ENCODE measurements at regions not wholly inside any gene's neighbourhood (a gene's known extent, or its start where the extent isn't known, plus 50 kb on each side); places are given as distances from the start of the nearest gene placed in this dataset.

GRCh38 chr6:140579918-140580317 lies 1205.5 kb upstream of the CITED2 start:
- in situ Hi-C loops (cut with MboI; ENCODE audit: low sequenced_read_pairs), result no loop called here

GRCh38 chr6:140576004-140576555 lies 1201.6 kb upstream of the CITED2 start:
- in situ Hi-C loops (cut with MboI; ENCODE audit: low sequenced_read_pairs), result no loop called here

- in situ Hi-C loops (cut with MboI; ENCODE audit: low sequenced_read_pairs), result no loop called here
Measured at GRCh38 chr6:140572867-140573266, 1198.4 kb upstream of the CITED2 start.

- in situ Hi-C loops (cut with MboI; ENCODE audit: low sequenced_read_pairs), result no loop called here
Measured at GRCh38 chr6:140572129-140572528, 1197.7 kb upstream of the CITED2 start.

GRCh38 chr6:140571145-140571544 lies 1196.7 kb upstream of the CITED2 start:
- in situ Hi-C loops (cut with MboI; ENCODE audit: low sequenced_read_pairs), result no loop called here

- in situ Hi-C loops (cut with MboI; ENCODE audit: low sequenced_read_pairs), result no loop called here
Measured at GRCh38 chr6:140567466-140567865, 1193.0 kb upstream of the CITED2 start.

GRCh38 chr6:140566781-140567277 lies 1192.4 kb upstream of the CITED2 start:
- in situ Hi-C loops (cut with MboI; ENCODE audit: low sequenced_read_pairs), result no loop called here

GRCh38 chr6:140563728-140564127 lies 1189.3 kb upstream of the CITED2 start:
- in situ Hi-C loops (cut with MboI; ENCODE audit: low sequenced_read_pairs), result no loop called here

- in situ Hi-C loops (cut with MboI; ENCODE audit: low sequenced_read_pairs), result no loop called here
Measured at GRCh38 chr6:140561701-140562100, 1187.3 kb upstream of the CITED2 start.

GRCh38 chr6:140560671-140561070 lies 1186.2 kb upstream of the CITED2 start:
- in situ Hi-C loops (cut with MboI; ENCODE audit: low sequenced_read_pairs), result no loop called here

GRCh38 chr6:140559458-140559857 lies 1185.0 kb upstream of the CITED2 start:
- in situ Hi-C loops (cut with MboI; ENCODE audit: low sequenced_read_pairs), result no loop called here

- in situ Hi-C loops (cut with MboI; ENCODE audit: low sequenced_read_pairs), result no loop called here
Measured at GRCh38 chr6:140554421-140554820, 1180.0 kb upstream of the CITED2 start.

- in situ Hi-C loops (cut with MboI; ENCODE audit: low sequenced_read_pairs), result no loop called here
Measured at GRCh38 chr6:140548366-140548765, 1173.9 kb upstream of the CITED2 start.

GRCh38 chr6:140546640-140547039 lies 1172.2 kb upstream of the CITED2 start:
- in situ Hi-C loops (cut with MboI; ENCODE audit: low sequenced_read_pairs), result no loop called here

- in situ Hi-C loops (cut with MboI; ENCODE audit: low sequenced_read_pairs), result no loop called here
Measured at GRCh38 chr6:140544431-140544830, 1170.0 kb upstream of the CITED2 start.

- in situ Hi-C loops (cut with MboI; ENCODE audit: low sequenced_read_pairs), result no loop called here
Measured at GRCh38 chr6:140542863-140543262, 1168.4 kb upstream of the CITED2 start.

GRCh38 chr6:140541288-140541687 lies 1166.8 kb upstream of the CITED2 start:
- in situ Hi-C loops (cut with MboI; ENCODE audit: low sequenced_read_pairs), result no loop called here

- in situ Hi-C loops (cut with MboI; ENCODE audit: low sequenced_read_pairs), result no loop called here
Measured at GRCh38 chr6:140540743-140541142, 1166.3 kb upstream of the CITED2 start.

GRCh38 chr6:140538926-140539325 lies 1164.5 kb upstream of the CITED2 start:
- in situ Hi-C loops (cut with MboI; ENCODE audit: low sequenced_read_pairs), result no loop called here

- in situ Hi-C loops (cut with MboI; ENCODE audit: low sequenced_read_pairs), result no loop called here
Measured at GRCh38 chr6:140537834-140538705, 1163.6 kb upstream of the CITED2 start.

- in situ Hi-C loops (cut with MboI; ENCODE audit: low sequenced_read_pairs), result no loop called here
Measured at GRCh38 chr6:140537211-140537610, 1162.8 kb upstream of the CITED2 start.

- in situ Hi-C loops (cut with MboI; ENCODE audit: low sequenced_read_pairs), result no loop called here
Measured at GRCh38 chr6:140535511-140535910, 1161.1 kb upstream of the CITED2 start.
